OCI-LY3 (cell line): ENCODE measurements at regions not wholly inside any gene's neighbourhood (a gene's known extent, or its start where the extent isn't known, plus 50 kb on each side); places are given as distances from the start of the nearest gene placed in this dataset.

Source experiments
- EZH2phosphoT487 ChIP-seq: fragments of 200-600 bp; shearing (Covaris generic); IDR thresholded peaks from 2 replicates; pipeline ENCODE4 v1.6.1; 2018; ENCODE audit warnings: antibody characterized with exemption, mixed run types, low read depth
- TF ChIP-seq, protein P1 (sequence below): fragments of 200-600, 300-600 bp; sonication (generic); IDR thresholded peaks from 2 replicates; pipeline ENCODE4 v1.5.1; 2014; ENCODE audit warnings: antibody characterized with exemption, low read length, low read depth

DNA sequence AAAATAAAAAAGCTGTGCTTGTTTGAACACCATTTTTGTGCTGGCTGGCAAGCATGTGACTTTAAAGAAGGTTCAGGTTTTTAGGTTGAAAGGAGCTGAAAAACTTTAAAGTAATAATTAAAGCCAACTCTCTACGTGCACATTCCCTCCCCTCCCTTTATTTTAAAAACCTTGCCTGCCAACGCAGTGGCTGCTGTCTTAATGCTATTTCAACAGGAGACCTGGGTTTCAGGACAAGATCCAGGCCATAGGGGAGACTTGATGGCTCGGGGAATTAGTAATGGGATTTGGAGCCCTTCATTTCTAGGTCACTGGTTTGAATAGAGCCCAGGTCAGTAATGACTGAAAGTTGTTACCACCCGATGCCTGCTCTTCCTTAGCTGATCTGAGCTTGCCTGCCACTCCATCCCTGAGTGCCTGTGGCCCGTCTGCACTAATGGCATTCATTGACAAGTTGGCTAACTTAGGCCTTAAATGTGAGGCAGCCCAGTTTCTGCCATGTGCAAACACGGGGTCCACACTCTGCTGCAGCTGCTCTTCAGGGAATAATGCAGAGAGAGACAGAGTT, 1233.2 kb upstream of the ZEB2 start:
- TF ChIP-seq, protein P1, sequence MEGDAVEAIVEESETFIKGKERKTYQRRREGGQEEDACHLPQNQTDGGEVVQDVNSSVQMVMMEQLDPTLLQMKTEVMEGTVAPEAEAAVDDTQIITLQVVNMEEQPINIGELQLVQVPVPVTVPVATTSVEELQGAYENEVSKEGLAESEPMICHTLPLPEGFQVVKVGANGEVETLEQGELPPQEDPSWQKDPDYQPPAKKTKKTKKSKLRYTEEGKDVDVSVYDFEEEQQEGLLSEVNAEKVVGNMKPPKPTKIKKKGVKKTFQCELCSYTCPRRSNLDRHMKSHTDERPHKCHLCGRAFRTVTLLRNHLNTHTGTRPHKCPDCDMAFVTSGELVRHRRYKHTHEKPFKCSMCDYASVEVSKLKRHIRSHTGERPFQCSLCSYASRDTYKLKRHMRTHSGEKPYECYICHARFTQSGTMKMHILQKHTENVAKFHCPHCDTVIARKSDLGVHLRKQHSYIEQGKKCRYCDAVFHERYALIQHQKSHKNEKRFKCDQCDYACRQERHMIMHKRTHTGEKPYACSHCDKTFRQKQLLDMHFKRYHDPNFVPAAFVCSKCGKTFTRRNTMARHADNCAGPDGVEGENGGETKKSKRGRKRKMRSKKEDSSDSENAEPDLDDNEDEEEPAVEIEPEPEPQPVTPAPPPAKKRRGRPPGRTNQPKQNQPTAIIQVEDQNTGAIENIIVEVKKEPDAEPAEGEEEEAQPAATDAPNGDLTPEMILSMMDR, result no peak
- no peak for TF ChIP-seq EZH2phosphoT487
